COLO829 (cell line): ENCODE measurements at regions not wholly inside any gene's neighbourhood (a gene's known extent, or its start where the extent isn't known, plus 50 kb on each side); places are given as distances from the start of the nearest gene placed in this dataset.
A peak's percentile ranks its signal among the peaks of the same experiment; 100 is the strongest.
"Not testable (repeated sequence)": the region's sequence is repeated elsewhere in the genome, so short reads cannot be mapped to it uniquely, and the experiment has no call there.

Experiments used
- DNase-seq: peaks from one replicate; pipeline ENCODE4 v3.0.0; 2012; ENCODE audit warnings: low spot score

DNA sequence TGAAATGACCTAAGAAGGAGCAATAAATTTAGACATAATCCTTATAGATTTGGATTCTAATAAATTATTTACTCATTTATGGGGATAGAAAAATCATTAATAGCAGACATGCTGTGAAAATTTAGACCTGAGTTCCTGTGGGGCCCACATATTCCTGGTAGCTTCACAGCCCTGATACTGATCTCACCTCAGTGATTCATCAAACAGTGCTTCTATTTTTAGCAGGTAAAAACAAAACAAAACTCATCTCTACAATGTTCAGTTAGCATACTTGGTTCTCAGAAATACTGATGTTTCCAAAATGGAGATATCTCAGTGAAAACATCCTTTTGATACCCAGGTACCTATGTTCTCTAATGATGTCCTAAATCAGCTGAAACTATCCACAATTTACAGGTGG lies 841.1 kb upstream of the SORCS1 start:
- no peak for DNase-seq

DNA sequence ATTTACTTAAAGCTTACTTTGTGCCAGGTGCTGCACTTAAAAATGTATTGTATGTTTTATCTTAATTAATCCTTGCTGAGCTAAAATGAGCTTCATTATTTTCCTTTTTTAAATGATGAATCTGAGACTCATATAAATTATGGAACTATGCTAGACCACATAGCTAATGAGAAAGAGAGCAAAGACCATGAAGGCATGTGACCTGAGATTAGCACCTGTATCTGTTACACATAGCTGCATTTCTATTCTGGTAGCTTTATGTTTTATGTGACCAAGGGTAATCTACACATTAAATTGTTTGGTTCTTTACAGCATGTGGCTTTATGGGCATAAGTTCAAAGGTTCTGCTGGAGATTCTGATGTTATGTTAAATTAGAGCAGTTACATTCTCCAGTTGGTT lies 839.1 kb upstream of the SORCS1 start:
- DNase-seq = no peak

DNA sequence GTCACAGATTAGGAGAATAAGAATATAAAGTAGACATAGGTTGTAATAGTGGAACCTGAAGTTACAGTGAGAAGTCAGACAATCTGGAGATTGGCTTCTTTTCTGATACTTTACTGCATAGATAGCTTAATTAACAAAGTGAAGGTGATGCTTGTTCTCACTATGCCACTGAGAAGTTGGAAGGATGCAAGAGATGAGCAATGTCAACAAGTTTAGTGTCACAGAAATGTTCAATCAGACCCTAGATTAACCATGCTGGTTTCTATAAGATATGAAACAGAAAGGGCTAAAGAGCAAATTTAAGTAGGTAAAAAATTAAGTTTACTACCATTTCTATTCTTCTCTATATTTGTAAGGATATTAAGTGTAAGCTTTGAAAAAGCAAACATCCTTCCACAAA lies 838.6 kb upstream of the SORCS1 start:
- no peak for DNase-seq

DNA sequence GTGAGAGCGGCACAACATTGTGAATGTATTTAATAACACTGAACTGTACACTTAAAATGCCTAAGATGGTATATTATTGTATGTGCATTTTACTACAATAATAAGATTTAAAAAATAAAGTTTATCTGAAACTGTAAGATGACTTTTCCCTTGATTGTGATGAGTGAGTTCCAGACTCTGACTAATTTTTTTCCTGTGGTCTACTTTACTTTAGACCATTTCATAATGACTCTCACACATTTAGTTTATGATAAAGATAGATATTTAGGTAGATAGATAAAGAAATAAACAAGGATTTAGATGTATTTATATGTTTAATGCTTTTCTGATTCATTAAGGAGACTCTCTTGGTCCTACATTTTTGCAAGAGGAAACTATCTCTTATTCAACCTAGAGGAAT lies 835.9 kb upstream of the SORCS1 start:
- no peak for DNase-seq

DNA sequence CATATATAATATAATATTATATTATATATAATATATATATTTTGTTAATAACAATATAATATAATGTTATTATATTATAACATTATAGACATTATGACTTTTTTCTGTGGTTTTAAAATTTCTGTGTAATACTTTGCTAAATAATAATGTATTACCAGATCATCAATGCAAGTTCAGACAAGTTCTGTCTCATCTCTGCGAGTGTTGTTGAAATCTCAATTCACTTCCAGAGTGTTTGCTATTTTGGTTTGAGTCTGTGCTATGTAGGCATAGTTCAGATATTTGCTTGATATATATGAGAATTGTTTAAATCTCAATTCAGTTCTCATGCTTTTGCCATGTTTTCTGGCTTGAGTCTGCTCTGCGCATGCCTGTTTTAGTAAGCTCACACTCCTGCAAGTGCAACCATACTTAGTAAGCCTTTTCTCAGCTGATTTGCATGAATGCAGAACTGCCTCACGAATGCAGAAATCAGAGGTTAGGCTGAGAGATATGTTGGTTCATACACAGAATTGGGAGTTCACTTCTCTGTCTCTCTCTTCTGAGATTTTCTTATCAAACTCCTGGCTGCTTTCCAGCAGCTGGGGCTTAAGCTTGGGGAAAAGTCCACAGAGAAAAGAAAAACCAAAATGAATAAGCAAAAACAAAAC lies 830.2 kb upstream of the SORCS1 start:
- no peak for DNase-seq

DNA sequence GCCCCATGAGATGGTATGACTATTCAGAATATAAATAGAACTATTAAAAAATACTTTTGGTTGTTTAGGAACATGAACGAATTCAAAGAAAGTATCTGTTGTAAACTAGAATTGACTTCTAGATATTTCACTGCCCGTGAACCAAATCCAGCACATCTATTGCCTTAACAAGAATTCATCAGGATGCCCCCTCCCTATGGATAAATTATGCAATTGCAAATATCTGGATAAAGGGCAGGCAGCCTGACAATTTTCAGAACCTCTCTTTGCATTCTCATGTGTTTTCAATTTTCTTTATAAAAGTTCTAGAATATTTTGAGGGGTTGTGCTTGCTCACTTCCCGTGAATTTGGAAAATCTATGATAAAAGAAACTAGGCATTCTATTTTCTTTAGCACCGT lies 822.1 kb upstream of the SORCS1 start:
- DNase-seq = no peak

DNA sequence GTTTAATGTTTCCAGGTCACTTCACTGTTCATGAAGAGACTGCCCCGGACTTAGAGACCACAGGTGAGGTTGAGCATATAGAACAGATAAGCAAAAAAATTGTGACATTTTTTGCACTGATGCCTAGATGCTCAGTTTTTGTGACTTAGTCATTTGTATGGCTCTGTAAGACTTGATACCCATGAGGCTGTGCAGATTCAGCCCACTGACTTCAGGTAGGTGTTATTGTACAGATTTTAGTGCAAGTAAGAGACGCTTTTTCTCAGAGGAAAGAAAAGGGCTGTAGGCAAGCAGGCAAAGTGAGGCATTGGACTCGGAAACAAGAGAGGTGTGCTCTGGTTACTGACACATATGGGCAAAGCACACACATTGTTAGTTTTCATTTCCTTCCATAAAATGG lies 820.1 kb upstream of the SORCS1 start:
- no peak for DNase-seq

DNA sequence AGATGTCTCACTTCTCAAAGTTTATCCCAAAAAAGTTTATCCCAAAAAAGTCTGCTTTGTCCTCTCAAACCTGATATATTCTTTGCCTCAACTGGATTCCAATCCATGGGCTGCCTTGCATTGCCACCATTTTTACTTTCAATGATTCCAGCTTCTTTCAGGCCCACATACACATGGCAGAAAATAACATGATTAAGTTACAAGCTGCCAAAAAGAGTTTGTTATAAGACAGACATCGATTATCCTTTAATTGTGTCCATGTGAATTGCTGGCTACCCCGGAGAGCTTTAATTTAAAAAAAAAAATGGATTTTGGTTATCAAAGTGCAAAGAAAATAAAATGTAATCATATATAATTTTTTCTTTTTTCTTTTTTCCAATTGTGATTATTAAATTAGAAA lies 819.6 kb upstream of the SORCS1 start:
- no peak for DNase-seq

DNA sequence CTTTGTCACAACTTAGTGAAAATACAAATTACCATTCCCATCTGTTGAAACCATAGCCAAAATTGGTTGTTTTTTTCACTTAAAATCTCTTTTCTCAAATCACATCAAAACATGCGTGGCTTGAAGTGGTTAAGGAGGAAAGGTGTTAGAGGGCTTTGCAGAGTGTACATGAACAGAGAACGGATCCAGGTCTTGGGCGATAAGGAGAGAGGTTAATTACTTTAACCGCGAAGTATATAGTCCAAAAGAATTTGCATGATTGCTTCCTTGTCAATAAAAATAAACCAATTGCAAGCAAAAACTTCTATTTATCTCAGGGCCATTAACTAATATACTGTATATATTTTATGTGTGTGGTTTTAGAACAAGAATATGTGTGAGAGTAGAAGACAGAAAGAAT lies 813.9 kb upstream of the SORCS1 start:
- DNase-seq = no peak

DNA sequence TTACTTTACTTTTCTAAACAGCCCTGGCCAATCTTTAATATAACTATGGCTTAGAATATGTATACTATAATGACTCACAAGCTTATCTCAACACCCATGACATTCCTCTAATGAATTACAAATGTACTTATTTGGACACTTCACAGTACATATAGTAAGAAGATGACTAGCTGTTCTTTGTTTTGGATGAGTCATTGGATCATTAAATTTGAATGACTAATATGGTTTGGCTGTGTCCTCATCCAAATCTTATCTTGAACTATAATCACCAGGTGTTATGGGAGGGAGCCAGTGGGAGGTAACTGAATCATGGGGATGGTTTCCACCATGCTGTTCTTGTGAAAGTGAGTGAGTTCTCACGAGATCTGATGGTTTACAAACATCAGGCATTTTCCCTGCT lies 807.5 kb upstream of the SORCS1 start:
- DNase-seq = peak; percentile 50

DNA sequence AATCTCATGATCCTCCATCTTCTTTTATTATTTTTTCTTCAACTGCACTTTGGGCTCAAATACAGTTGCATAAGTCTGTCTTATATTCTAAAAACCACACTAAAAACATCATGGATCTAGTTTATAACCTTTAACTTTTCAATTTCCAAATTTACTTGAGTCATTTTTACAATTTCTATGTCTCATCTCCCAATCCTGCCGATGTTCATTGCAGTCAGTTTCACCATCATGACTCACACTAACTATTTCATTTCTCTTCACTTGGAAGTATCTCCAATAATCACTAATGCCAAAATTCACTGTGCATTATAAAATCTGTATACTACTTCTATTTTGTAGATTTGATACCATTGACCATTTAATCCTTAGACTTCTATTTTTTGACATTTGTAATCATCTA lies 806.9 kb upstream of the SORCS1 start:
- DNase-seq = no peak

DNA sequence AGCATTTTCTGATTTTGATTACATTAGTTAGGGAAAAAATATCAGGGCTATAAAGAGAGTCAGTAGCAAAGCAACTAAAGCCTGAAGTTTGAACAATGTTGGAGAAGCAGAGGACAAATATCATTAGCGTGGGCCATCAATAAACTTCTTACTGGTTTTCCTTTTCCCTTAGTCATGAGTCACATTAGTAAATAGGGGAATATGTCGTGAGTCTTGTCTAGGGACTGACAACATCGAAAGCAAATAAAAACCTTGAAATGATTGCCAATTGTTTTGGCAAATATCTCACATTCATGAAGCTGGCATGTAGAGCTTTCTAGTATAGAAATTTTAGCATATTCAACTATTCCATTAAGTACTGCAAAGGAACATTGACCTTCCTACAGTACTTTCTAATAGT lies 806.0 kb upstream of the SORCS1 start:
- DNase-seq = no peak

DNA sequence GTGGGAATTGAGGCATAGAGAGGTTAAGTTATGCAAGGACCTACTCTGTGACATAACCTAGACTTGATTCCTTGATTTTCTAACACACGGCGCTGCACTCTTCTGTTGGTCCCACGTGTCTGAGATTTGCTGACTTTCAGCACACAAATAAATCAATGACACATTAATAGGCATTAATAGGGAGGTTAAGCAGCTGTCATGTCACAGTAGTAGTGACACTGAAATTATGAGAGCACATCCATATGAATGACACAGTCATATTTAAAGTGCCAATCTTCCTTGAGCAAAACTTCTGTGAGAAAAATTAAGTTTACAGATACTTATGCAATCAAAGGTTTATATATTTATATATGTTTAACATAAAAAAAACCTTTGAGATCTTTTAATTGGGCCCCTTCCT lies 805.4 kb upstream of the SORCS1 start:
- no peak for DNase-seq

DNA sequence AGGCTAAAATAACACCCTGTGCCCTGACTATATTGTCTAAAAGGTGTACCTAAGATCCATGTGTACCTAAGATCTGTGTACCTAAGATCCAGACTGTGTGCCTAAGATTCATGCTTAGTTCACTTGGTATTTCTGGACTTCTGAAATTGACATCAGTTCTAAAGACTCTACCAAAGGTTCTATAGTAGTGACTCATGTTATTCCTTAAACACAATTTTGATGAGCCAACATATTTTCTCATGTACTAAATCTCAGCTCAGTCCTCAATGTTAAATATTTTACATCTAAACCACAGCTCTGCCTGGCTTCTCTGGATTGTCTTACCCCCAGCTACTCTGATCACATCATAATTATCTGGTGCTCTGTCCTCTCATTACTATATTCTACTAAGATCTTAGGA lies 802.3 kb upstream of the SORCS1 start:
- no peak for DNase-seq

DNA sequence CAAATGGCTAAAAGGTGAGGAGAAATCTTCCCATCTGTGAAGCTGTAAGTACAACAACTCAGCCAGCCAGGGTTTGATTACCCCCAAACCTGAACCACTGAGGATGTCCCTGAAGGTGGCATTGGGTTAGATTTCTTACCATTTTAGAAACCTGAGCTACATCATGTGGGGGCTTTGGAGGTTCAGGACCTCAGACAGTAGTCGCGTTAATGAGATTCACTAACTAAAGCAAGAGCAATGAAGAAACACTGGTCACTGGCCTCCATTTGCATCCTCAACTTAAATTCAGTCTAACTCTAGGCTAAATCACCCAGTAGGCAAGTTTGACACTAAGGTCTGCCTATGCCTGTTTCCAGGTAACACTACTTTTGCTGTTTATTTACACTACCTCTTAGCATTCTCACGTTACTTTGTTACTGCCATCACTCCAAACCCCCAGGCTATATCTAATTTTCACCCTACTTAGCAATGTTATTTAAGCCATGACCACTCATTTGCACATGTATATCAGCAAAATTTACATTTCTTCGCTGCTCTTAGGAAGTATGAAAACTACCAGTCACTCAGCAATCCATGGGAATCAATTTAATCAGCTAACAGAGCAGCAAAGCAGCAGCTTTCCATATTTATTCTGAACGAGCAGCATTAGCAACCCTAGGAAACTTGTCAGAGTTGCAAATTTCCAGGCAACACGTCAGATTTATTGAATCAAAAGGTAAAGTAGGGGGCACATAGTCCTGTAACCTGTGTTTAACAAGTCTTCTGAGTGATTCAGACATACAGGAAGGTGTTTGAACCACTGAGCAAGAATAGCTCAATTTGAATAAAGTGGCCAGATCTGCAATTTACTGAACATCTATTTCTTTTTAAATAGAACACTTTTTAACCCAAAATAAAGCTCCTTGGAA lies 788.4 kb upstream of the SORCS1 start:
- DNase-seq = no peak

DNA sequence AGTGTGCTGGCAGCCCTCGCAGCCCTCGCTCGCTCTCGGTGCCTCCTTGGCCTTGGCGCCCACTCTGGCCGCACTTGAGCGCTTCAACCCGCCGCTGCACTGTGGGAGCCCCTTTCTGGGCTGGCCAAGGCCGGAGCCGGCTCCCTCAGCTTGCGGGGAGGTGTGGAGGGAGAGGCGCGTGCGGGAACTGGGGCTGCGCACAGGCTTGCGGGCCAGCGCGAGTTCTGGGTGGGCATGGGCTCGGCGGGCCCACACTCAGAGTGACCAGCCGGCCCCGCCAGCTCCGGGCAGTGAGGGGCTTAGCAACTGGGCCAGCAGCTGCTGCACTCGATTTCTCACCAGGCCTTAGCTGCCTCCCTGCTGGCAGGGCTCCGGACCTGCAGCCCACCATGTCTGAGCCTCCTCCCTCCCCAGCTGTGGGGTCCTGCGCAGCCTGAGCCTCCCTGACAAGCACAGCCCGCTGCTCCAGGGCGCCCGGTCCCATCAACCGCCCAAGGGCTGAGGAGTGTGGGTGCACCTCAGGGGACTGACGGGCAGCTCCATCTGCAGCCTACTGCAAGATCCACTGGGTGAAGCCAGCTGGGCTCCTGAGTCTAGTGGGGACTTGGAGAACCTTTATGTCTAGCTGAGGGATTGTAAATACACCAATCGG lies 786.0 kb upstream of the SORCS1 start:
- DNase-seq = not testable (repeated sequence)

DNA sequence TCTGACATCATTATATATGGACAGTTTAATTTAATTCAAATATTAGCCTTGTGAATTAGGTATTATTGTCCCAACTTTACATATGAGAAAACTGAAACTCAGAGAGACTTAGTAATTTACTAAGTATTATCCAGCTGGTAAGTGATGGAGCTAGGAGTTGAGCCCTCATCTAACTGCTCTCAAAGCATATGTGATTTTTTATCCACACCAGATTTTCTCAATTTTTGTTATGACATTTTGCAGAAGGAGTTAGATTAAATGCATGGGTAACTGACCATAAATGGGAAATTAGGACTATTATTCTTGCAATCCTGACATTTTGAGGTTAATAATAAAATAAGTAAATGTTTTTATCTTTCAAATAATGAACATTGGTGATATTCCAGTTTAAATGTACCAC lies 778.3 kb upstream of the SORCS1 start:
- DNase-seq = no peak

DNA sequence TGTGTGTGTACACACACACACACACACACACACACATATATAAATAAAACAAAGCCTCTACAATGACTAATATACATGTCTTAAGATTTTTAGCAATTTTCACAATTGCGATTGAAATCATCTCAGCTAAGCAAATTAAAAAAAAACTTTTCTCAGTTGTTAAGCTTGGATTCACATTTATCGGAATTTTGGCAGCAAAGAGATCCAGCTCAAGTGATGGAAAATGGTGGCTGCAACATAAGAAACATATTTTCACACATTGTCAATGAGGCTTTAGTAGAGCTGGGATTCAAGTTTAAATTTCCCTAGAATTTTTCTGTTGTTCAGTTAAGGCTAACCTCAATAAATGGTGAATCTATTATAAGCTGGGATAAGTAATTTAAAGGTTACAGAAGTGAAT lies 768.6 kb upstream of the SORCS1 start:
- no peak for DNase-seq

DNA sequence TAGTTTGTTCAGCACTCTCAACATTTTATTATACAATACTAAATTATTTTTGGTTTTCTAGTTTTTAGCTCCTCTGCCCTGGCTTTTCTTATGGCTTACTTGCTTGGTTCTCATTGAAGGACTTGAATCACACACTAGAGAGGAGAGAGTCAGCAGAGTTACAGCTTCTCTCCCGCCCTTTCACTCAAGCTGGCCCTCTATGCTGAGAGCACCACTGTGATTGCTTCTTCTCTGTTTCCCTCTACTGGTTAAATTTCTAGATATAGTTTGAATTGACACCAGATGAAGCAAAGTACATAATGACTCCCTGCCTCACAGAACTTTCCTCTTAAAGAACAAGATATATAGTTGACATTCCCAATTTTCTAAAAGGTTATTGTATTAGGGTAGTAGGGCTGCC lies 767.3 kb upstream of the SORCS1 start:
- no peak for DNase-seq

DNA sequence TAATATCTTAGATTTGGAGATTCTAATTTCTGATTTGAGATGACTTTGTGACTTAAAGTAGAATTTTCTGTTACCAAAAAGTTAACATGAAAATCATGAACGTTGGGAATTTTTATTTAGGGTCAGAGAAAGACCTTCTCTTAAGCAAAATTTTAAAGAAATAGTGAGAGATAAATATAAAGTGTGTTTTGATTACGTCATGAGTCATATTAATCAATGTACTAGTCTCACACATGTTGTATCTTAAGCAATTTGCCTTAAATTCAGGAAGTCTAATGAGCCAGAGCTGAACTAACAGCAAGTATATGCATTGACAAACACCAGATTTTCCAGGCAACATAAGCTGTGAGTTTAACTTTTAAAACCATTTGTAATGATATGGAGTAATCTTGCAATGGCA lies 765.5 kb upstream of the SORCS1 start:
- DNase-seq = no peak

DNA sequence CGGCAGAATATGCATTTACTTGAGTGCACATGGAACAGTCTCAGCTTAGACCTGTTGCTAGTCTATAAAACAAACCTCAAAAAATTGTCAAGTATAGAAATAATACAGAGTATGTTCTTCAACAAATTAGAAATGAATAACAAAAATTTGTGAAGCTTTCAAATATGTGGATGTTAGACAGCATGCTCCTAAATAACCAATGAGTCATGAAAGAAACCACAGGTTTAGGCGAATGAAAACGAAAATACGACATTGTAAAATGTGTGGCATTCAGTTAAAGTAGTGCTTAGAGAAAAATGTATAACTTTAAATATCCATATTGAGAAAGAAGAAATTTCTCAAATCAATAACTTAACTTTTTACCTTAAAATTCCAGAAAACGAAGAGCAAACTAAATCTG lies 760.0 kb upstream of the SORCS1 start:
- no peak for DNase-seq

DNA sequence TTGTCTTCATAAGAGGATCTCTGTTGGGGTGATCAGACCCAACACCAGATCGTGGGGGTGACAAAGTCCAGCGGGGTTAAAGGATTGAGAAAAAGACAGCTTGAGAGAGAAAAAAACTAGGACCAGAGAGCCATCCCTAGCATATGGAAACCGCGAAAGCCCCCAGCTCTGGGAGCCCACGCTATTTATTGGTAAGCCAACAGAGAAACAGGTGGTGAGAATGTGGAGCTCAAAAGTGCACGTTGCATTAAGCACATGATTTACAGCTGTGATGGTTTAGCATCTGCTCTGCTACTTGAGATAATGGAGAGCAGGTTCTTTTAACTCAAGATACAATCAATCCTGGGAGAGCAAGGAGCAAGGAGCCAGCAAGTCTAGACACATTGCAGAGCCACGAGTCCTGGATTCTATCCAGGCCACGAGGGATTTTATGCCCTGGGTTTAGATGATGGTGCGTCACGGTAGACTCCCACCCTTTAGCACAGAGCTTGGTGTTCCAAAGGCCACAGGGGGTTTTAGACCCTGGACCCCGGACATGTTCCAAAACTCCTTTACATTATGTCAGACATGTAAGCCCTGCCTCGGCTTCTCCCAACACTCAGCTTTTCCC lies 755.2 kb upstream of the SORCS1 start:
- no peak for DNase-seq

DNA sequence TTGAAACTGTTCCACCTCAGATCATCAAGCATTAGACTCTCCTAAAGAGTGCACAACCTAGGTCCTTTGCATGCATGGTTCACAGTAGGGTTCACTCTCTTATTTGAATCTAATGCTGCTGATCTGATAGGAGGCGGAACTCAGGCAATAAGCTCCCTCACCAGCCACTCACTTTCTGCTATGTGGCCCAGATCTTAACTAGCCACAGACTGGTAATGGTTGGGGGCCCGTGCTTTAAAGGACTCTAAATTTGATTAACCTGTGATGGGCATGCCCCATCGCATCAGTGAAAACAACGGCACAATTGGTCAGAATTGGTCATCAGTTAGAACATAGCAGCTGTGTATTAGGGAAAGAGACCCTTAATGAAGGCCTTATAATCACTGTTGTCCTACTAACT lies 753.7 kb upstream of the SORCS1 start:
- DNase-seq = no peak
